ENCODE measurements at regions not wholly inside any gene's neighbourhood (a gene's known extent, or its start where the extent isn't known, plus 50 kb on each side); places are given as distances from the start of the nearest gene placed in this dataset.

GRCh38 chr16:13767215-13767614 is 152.7 kb upstream of the ERCC4 start:
- no peak for DNase-seq

GRCh38 chr16:13768471-13768870 is 151.5 kb upstream of the ERCC4 start:
- DNase-seq = no peak

GRCh38 chr16:13770436-13770835 is 149.5 kb upstream of the ERCC4 start:
- no peak for DNase-seq

- no peak for DNase-seq
Observed at GRCh38 chr16:13772782-13773181, 147.2 kb upstream of the ERCC4 start.

- peak; percentile 32 for DNase-seq
Observed at GRCh38 chr16:13779676-13780075, 140.3 kb upstream of the ERCC4 start.

GRCh38 chr16:13780406-13781168 is 139.4 kb upstream of the ERCC4 start:
- no peak for DNase-seq

GRCh38 chr16:13781169-13781564 is 138.8 kb upstream of the ERCC4 start:
- no peak for DNase-seq

GRCh38 chr16:13781575-13782338 is 138.2 kb upstream of the ERCC4 start:
- no peak for DNase-seq

- no peak for DNase-seq
Observed at GRCh38 chr16:13791095-13791494, 128.9 kb upstream of the ERCC4 start.

- DNase-seq = no peak
Observed at GRCh38 chr16:13793841-13794409, 126.0 kb upstream of the ERCC4 start.

GRCh38 chr16:13795131-13795530 is 124.8 kb upstream of the ERCC4 start:
- no peak for DNase-seq

- no peak for DNase-seq
Observed at GRCh38 chr16:13797718-13798117, 122.2 kb upstream of the ERCC4 start.

GRCh38 chr16:13798211-13798610 is 121.7 kb upstream of the ERCC4 start:
- DNase-seq = no peak

- DNase-seq = no peak
Observed at GRCh38 chr16:13803974-13804373, 116.0 kb upstream of the ERCC4 start.

GRCh38 chr16:13805951-13806350 is 114.0 kb upstream of the ERCC4 start:
- DNase-seq = no peak

- DNase-seq = no peak
Observed at GRCh38 chr16:13806671-13807070, 113.3 kb upstream of the ERCC4 start.

GRCh38 chr16:13808102-13808501 is 111.9 kb upstream of the ERCC4 start:
- DNase-seq = no peak

GRCh38 chr16:13809765-13810164 is 110.2 kb upstream of the ERCC4 start:
- DNase-seq = no peak

GRCh38 chr16:13811834-13812233 is 108.1 kb upstream of the ERCC4 start:
- DNase-seq = no peak

GRCh38 chr16:13816701-13817100 is 103.3 kb upstream of the ERCC4 start:
- no peak for DNase-seq

- DNase-seq = no peak
Observed at GRCh38 chr16:13823501-13823900, 96.5 kb upstream of the ERCC4 start.

- no peak for DNase-seq
Observed at GRCh38 chr16:13829697-13830299, 90.2 kb upstream of the ERCC4 start.

- DNase-seq = no peak
Observed at GRCh38 chr16:13833515-13833914, 86.4 kb upstream of the ERCC4 start.

- DNase-seq = no peak
Observed at GRCh38 chr16:13835387-13835786, 84.6 kb upstream of the ERCC4 start.

Measured in NCI-H748 treated with DMSO at 0.1 percent for 48 hours (cell line).